GM18909 (cell line): ENCODE measurements at regions not wholly inside any gene's neighbourhood (a gene's known extent, or its start where the extent isn't known, plus 50 kb on each side); places are given as distances from the start of the nearest gene placed in this dataset.

Source experiments
- ATAC-seq: cut with Tn5 transposase; IDR thresholded peaks from one replicate; pipeline ENCODE4 v1.9.1; 2021; ENCODE audit warnings: mild to moderate bottlenecking; ENCODE audit not compliant: unreplicated experiment, poor library complexity

DNA sequence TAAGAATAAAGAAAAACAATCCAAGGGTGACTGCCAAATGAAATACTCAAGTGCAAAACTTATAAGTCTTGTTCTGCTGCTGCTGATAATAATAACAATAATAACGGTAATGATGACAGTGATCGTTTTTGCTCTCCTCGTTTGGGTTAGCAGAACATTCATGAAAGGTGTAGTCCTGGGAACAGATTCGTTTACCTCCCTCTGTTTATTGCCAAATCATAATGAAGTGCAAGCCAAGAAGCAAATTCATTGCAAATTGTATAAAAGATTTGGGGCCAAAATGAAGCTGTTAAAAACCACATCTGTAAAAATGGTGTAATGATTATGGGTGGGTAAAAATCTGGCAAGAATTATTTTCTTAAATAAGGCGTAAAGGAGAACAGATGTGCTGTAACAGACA is 587.2 kb upstream of the MKI67 start:
- ATAC-seq, result no peak

DNA sequence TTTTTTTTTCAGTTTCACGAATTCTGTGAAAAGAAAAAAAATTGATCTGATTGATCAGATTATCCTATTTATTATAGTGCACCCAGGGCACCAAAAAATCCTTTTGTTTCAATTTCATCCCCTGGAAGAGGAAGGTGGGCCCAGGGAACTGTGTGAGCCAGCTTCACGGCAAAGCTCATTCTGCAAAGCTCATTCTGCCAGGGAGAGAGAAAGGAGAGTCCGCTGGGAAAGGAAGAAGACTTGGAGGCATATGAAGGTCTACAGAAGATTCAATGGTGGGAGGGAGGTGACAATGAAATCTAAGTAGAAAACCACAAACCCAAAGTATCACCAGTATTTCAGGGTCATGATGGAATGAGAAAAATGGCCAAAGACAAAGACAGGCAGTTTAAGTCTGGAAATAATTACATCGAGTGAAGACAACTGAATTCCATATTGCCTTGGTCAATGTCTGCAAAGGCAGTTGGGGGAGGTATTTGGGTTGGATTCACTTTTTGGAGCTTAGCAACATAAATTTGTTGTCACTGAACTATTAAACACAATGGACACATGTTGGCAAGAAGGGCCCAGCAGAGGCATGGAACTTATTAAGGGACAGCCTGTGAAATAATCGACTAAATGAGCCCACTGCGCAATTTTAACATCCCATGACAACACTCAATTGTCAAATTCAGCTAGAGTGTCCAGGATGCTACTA is 587.8 kb upstream of the MKI67 start:
- ATAC-seq, result no peak

DNA sequence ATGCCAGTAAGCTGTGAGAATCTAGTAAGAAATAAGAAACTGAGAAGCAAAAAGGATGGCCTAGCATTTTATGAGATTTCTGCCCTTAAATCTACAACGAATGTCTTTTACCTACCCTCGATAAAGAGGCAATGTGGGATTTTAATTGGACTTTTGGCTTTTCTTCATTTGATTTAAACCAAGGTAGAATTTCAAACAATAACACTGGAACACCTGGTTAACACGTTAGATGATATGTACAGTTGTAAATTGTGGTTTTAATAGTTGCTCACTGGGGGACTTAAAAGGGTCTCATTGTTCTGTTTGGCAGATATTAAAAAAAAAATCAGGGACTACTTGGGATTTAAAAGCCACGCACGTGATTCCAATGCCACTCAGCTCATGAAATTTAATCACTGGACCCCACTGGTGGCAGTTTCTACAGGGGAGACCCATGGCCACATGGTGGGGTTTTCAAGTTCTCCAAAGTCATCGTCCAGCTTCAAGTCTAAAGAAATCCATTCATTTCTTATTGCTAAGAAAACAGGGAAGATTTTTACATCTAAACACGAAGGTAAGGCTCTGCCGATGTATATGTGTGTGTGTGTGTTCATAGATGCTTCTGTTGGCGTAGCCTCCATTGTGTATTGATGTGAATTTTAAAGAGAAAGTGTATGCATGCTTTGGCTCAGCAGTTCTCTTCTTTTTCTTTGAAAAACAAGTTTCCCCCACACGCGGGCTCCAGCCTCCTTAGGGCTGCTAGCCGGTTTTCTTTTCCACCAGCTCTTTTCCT is 588.6 kb upstream of the MKI67 start:
- no peak for ATAC-seq

DNA sequence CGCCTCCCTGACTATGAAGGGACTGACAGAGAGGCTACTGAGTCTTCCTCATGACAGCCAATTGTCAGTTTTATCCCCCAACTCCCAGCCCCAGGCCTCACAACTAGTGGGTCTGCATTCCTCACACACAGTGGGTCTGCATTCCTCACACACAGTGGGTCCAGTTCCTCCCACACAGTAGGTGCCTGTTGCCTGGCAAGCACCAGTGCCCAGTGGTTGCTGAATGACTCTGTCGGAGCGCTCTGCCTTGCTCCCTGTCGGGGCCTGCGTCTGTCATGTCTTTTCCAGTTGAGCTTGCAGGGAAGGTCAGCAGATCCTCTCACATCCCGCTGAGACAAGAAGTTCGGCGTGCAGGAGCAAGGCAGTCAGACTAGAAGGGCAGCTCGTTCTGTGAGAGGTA is 590.0 kb upstream of the MKI67 start:
- ATAC-seq, result no peak

DNA sequence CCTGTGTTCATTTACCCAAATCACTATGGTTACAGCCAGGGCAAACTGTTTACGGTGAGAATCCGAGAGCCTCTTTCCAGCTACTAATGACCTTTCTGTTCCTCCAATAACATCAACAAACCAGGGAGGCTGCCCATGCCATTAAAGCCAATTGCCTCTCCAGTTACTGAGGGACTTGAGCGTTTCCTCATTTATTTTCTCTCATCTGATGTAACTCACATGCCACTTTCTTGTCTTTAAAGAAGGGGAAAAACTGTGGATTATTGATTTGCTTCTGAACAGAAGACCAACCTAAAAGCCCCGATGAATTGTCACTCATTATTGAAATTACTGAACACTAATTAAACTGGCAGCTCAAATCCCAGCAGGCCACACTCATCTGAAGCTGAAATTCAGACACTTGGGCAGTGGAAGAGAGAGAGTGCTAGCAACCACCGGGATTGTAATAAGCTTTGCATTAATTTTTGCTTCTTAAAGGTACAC is 595.8 kb upstream of the MKI67 start:
- no peak for ATAC-seq

DNA sequence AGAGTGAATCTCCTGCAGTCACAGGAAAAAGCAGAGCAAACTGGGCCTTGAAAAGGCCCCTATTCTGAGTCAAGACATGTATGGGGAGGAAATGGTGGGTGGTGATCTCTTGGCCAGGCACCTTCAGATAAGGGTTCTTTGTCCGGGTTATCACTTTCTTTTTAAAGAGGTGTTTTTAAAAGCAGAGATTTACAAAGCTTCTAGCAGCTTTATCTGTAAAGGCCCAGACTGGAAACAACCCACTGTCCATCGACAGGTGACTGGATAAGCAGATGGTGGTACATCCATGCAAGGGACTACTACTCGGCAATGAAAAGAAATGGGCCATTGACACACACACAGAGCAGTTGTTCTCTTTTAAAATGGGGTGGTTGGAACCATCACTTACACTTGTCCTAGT is 596.7 kb upstream of the MKI67 start:
- ATAC-seq, result no peak

DNA sequence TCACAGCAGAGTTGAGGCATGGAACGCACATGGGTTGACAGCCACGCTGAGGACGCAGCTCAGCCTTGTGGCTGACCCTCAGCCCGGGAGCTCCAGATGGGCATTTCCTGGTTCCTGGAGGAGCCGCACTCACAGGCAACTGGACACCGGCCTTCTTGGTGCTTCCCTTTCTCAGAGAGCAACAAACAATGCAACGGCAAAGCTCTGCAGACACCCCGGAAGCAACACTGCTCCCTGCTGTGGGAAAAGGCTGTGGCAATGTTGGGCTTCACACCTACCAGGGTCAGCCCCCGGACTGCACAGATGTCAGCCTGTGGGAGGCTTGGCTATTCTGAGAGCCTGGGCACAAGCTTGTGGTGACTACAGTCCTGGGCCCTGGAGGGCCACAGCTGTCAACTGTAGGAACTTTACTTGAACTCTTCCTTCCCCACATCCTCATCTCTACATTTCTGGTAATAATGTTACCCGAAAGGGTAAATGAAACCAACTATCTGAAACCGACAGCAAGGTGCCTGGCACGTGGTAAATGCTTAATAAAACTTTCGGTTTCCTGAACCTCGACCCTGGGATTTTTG is 597.5 kb upstream of the MKI67 start:
- ATAC-seq, result no peak

DNA sequence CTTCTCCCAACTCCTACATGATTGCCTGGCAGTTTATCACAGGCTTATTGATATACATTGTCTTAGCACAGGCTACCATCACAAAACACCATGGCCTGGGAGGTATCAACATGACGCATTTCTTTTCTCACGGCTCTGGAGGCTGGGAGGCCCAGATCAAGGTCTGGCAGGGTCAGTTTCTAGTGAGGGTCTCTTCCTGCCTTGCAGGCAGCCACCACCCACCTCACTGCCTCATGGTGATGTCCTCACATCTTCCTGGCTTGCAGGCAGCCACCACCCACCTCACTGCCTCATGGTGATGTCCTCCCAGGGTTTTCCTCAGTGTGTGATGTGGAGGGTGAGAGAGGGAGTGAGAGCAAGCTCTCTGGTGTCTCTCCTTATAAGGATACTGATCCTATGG is 599.3 kb upstream of the MKI67 start:
- ATAC-seq, result no peak

DNA sequence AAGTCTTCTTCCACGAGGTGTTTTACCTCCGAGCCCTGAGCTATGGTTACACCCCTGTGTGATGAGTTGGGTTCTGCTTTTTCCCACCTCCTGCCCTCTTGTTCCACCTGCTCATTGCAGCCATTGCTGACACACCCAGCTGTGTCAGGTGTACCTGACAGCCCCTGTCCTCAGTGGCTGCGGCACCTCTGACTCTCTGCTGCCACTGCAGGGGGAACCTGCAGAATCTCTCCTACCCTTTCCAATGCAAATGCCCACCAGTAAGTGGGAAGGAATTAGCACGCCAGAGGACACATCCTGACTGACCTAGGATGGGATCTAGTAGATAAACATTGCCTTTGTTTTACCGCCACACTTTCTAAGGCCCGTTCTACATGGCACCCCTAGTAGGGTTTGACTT is 600.9 kb upstream of the MKI67 start:
- no peak for ATAC-seq

DNA sequence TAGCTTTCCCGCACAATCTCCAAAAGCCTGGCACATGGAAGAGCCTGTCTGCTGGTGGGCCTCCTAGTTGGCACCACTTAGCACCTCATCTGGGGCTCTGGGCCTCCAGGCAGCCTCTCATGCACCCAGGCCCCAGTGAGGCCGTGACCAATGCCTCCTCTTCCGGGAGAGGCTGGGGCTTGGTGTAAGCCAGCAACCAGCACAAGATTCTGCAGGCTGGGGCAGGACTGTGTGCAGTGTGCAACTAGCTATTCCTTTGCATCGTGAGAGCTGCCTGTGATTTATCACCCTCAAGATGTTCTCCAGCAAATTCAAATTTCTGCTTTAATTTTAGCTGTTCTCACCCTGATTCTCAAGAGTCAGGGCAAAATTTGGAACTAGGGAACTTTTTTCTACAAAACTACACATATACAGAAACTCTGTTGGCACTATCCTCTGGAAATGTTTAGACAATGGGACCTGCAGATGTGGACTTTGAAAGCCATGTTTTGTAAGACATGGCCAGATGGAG is 603.7 kb upstream of the MKI67 start:
- ATAC-seq, result no peak

DNA sequence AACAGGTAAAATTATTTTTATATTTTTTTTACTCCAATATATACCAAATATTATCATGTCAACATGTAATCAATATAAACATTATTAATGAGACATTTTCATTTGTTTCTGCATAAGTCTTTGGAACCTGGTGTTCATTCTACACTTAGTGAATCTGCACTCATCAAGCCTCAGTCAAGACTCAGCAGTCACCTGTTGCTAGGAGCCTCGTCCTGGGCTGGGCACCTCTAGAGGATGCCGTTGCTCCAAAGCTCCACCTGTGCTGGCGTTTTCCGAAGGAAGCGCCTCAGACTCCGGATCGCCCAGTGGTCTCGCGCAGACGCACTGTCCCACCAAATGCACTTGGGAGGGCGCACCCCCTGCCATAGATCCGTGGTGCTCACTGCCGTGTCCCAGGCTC is 604.7 kb upstream of the MKI67 start:
- ATAC-seq, result no peak

DNA sequence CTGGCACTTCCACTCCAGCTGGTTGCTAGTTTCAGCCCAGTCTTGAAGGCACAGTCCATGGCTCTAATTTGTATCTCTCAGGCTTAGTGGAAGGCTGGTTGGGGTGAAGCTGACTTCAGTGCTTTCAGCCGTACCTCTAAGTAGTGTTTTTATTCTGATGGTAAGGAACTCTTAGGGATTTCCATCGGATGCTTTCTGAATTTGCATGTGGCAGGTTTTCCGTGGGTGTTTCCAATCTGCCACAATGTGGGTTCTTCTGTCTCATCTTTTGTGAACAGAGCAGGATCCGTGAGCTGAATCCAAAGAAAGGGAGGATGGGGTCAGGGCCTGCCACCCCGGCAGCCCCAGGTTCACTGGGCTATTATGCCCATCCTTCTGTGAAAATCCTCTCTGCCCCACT is 607.9 kb upstream of the MKI67 start:
- no peak for ATAC-seq

DNA sequence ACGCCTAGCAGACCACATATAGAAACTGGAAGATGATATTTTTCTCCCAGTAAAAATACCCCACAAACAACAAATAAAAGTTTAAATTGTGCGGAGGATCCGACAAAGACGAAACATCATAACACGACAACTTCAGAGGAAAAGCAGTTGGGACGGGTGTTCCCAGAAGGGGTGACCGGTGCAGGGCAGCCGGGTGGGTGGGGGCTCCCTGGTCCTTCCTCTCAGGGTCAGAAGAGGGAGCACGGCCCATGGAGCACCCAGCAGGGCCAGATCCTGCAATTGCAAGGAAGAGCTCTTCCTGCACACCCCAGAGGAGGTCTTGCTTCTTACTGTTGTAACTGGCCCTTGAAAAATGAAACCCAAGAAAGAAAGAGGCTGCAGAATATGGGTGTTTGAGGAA is 608.5 kb upstream of the MKI67 start:
- no peak for ATAC-seq

DNA sequence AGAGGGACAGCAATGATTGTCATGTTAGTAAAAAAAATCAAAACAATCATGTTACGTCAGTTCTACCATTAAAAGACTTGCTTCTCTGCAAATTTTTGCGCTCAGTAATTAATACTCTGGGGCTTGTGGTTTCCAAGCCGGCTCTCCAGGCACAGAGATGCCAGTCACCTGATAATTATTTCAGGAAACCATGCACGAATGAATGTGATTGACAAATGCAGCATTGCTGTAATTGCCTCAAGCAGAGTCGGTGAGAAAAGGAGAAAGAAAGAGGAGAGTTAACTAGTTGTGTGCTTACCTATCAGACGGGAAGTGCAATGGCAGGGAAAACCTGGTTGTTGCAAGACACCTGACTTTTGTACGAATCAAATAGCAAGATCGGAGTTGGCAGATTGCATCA is 609.8 kb upstream of the MKI67 start:
- ATAC-seq, result no peak

DNA sequence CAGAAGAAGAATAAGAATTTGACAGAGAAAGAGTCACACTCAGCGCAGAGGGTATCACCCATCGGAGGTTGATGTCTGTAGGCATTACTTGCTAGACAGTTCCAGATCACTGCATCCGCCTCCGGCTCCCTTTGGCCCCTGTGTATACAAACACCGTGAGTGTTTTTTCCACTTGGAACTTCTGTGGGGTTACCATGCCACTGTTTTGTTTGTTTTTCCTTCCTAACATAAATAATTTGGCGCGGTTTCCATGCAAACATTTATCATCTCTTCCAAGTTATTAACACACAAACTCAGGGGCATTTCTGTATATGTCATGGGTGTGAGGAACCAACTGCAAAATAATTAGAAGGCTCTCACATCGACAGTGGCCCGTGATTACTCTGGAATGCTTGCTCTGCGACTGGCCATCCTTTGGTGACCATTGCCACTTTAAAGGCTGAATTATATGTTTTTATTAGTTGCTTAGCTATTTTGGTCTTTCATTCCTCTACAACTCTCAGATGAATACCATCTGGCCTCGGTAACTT is 612.2 kb upstream of the MKI67 start:
- ATAC-seq, result no peak

DNA sequence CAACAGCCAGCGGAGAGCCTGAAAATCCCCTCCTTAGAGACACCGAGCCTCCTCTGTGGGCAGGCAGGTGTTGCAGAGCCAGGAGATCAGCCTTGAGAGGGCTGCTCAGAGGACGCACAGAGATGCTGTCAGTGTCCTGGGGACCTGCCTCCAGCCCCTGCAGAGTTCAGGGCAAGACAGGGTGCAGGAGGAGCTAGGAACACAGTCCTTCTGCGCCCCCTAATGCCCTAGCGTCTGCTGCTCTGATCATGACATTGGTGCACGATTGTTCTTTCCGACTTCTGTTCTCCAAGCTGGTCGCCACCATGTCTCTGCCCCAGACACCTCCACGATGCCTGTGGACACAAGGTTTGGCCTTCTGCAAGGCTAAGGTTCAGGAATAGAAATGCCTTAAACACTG is 613.7 kb upstream of the MKI67 start:
- ATAC-seq, result no peak

DNA sequence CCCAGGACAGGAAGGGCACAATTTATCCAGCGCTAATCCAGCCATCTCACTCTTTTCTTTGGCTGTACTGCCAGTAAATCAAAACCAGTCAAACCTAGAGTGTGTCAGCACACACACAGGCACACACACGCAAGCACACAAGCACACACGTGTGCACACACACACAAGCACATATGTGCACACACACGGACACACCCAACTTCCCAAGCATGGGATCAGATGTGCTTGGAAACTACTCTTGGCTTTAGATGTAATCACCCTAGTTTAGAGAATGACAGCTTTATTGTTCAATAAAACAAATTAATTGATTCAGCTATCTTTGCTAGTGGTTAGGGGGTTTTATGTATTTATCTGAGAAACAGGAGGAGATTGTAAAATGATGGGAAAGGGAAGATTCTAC is 615.0 kb upstream of the MKI67 start:
- no peak for ATAC-seq

DNA sequence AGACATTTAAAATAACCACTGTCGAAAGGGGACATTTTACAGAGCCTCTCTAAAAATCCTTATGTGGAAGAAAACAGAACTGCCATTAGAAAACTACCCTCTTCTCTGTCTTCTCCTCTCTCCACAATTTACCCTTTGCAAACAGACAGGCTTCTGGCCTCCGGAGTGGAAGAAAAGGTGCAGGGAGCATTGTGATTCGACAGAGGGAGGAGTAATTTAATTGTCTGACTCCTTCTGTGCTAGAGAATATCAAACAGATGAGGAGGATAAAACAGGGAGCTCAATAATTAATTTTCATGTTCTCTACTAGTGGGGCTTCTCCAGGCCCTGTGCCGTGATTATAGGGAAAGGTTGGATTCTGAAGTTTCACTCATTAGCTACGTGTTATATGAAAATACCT is 615.5 kb upstream of the MKI67 start:
- ATAC-seq, result no peak

DNA sequence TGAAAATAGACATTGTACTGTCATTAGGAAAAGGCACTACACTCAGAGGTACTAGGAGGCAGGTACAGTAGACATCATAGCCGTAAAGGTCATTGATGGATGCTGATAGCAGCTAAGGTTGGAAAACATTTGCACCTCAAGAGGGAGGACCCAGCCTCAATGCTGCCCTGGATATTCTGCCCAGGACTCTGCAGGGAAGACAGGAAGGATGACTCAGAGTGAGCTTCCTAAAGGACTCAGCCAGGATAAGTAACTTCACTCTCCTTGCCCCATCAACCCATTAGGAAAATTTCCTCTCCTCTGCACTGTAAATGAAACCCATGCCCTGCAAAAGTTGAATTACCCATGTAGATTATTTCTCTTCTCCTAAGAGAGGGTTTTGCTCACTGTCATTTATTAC is 617.9 kb upstream of the MKI67 start:
- ATAC-seq, result no peak

DNA sequence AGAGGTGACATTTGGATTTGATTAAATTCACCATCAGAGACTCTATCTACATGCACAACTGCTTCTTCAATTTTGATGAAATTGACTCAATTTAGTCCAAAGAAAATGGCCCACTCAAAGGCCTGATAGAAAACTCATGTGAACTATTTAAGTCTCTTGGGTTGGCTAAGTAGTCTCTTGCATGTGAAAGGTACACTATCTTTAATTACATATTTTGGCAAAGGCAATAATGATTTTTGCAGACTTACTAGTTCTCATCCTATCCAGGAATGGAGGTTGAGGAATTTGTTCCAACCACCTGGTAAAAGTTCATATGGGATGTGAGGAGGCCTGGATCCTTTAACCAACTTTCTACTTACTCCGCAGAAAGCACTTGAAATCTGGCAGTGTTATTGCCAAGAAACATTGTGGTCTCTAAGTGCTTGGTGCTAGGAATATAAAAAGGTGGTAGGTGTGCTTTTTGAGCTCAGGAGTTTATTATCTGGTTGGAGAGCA is 618.6 kb upstream of the MKI67 start:
- ATAC-seq, result no peak
